ENCODE measurements at regions not wholly inside any gene's neighbourhood (a gene's known extent, or its start where the extent isn't known, plus 50 kb on each side); places are given as distances from the start of the nearest gene placed in this dataset.

GRCh38 chr4:107531927-107532326 lies 188.1 kb downstream of the PAPSS1 start:
- TF ChIP-seq CTCF (conservative IDR thresholded peaks at IDR 0.05) (no peak), EZH2 (IDR thresholded peaks at IDR 0.05; ENCODE audit: low read depth) (no peak)
